C4-2B (cell line): ENCODE measurements at regions not wholly inside any gene's neighbourhood (a gene's known extent, or its start where the extent isn't known, plus 50 kb on each side); places are given as distances from the start of the nearest gene placed in this dataset.

ENCODE experiments used
- H3K27ac ChIP-seq: fragments of 450-650 bp; 2 replicates; pipeline ENCODE4 v1.5.1; 2017
- ZFX ChIP-seq: fragments of 450-650 bp; IDR thresholded peaks from 2 replicates; pipeline ENCODE4 v1.6.1; 2017
- TF ChIP-seq, protein P1 (sequence below): fragments of 450-650 bp; conservative IDR thresholded peaks from 2 replicates; pipeline ENCODE4 v1.5.1; 2017; ENCODE audit warnings: mild to moderate bottlenecking

DNA sequence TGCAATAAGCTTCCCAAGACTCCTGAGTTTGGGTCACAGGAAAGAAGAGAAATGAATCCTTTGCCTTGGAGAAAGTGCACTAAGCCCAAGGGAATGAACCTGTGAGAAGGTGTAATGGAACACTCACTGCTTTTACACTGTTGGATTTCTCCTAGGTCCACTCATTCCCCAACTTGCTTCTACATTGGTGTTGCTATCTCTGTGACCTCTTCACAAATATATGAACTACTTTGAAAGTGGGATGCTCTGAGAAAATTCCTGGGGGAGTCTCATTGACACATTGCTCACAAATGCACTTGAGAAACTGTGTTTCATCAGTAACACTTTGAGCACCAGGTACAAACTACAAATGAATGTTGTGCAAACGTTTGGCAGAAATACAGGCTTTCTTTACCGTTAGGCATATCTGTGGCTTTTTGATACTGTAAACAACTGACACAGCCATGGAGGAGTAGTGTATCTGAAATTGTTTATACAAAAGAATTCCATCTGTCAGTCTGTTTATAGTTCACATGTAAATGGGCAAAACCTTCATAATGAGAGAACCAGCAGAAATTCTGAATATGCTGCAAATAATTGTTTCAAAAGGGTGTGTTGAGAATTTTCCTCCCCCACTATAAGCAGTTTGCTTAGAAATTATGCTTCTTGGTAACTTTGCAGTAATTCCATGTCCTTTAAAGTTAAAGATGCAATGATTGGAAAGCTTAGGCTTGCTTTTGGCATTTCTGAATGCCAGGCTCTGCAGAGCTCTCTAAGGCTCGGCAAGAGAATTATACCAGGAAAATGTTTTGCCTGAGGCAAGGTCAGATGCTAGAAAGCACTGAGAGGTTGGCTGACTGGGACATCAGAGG, 348.5 kb upstream of the DDHD1 start:
- TF ChIP-seq, protein P1, sequence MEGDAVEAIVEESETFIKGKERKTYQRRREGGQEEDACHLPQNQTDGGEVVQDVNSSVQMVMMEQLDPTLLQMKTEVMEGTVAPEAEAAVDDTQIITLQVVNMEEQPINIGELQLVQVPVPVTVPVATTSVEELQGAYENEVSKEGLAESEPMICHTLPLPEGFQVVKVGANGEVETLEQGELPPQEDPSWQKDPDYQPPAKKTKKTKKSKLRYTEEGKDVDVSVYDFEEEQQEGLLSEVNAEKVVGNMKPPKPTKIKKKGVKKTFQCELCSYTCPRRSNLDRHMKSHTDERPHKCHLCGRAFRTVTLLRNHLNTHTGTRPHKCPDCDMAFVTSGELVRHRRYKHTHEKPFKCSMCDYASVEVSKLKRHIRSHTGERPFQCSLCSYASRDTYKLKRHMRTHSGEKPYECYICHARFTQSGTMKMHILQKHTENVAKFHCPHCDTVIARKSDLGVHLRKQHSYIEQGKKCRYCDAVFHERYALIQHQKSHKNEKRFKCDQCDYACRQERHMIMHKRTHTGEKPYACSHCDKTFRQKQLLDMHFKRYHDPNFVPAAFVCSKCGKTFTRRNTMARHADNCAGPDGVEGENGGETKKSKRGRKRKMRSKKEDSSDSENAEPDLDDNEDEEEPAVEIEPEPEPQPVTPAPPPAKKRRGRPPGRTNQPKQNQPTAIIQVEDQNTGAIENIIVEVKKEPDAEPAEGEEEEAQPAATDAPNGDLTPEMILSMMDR = no peak
- no peak for TF ChIP-seq ZFX
- H3K27ac ChIP-seq = no peak overlapping the region

DNA sequence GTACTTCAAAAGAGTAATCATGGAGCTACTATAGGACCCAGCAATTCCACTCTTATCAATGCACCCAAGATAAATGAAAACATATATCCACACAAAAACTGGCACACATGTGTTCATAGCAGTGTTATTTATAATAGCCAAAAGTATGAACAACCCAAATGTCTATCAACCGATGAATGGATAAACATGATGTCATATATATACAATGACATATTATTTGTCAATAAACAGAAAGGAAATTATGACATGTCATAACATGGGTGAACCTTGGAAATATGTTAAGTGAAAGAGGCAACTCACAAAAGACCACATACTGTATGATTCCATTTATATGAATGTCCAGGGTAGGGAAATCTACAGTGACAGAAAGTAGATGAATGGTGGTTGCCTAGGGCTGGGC, 347.1 kb upstream of the DDHD1 start:
- H3K27ac ChIP-seq = no peak overlapping the region
- TF ChIP-seq ZFX = no peak
- TF ChIP-seq, protein P1 = no peak

DNA sequence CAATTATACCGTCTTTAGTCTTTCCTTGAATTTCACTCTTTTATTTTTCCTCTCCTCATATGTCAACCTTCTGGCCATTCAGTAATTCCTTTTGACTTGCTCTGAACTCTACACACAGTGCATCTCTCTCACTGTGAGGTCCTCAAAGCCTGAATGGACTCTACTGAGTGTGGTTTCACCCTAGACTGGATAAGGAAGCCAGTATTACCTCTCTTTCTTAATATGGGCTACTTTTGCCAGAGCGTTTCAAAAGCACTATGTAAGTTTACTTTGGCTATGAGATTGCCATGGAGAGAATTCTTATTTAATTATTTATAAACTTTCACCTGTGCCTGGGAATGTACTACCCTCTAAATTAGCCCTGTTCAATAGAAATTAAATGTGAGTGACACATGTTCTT, 343.5 kb upstream of the DDHD1 start:
- H3K27ac ChIP-seq = no peak overlapping the region
- TF ChIP-seq ZFX = no peak
- TF ChIP-seq, protein P1 = no peak

DNA sequence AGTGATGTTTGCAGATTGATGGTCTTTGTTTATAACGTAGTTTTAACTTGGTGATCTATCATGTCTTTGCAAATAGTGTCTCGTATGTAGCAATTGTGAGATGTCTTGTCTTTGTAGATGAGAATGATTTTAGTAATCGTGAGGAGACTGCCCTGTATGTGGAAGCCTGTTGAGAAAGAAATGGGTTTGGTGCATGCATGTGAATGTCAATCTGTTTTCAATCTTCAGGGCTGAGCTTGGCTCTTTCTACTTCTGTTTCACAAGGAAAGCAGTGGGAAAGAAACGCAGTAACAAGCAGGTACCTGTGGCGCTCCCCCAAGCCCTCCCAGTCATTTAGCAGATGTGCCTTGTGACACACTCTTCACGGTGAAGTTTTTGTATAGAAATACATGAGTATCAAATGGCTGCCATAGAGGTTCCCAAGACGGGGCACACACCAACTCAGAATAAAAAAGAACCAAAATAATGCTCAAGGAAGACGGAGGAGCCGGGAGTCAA, 342.8 kb upstream of the DDHD1 start:
- TF ChIP-seq, protein P1 = no peak
- no peak for TF ChIP-seq ZFX
- no peak overlapping the region for H3K27ac ChIP-seq

DNA sequence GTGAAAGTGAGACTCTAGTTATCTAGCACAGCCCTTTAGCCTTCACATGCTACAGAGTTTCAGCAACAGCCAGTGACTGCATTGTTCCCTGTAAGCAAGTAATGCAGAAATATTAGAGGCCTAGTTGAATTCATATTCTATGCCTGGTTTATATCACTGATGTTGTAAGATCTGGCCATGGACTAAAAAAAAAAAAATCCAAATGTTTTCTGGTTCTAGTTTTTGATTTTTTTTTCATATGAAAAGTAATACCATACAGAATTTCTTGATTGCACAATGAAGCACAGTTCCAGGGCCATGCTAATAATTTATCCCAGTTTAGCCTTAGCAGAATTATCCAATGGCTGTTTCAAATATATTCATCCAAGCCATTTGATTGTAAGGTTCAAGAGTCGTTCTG, 341.5 kb upstream of the DDHD1 start:
- H3K27ac ChIP-seq = no peak overlapping the region
- TF ChIP-seq ZFX = no peak

GRCh38 chr14:53493860-53494259, 340.7 kb upstream of the DDHD1 start:
- TF ChIP-seq, protein P1 = no peak
- TF ChIP-seq ZFX = no peak
- H3K27ac ChIP-seq = no peak overlapping the region

GRCh38 chr14:53493320-53493719, 340.2 kb upstream of the DDHD1 start:
- TF ChIP-seq, protein P1 = no peak
- TF ChIP-seq ZFX = no peak
- H3K27ac ChIP-seq = no peak overlapping the region

DNA sequence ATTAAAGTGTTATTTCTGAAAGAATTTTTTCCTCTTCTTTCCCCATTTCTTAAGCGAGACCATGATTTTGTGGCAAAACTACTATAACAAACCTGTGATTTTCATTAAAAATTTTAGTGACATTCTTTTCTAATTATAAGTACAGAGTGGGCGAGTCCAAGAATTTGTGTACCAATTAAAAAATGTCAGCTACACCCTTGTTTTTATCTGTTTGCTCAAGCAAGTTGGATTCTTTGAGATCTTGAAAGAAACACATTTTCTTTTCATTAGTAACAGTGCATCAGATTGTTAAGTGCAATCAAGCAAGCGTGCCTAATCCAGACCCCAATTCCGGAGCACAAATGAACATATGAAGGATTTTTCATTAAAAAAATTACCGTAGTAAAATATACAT, 338.8 kb upstream of the DDHD1 start:
- no peak for TF ChIP-seq ZFX
- TF ChIP-seq, protein P1 = no peak

More for the DNA sequence above, 338.8 kb upstream of the DDHD1 start:
- no peak overlapping the region for H3K27ac ChIP-seq
